ENCODE measurements at regions not wholly inside any gene's neighbourhood (a gene's known extent, or its start where the extent isn't known, plus 50 kb on each side); places are given as distances from the start of the nearest gene placed in this dataset.

GRCh38 chr20:51939259-51939585 lies 136.9 kb upstream of the SALL4 start:
- TF ChIP-seq CTCF (IDR thresholded peaks at IDR 0.05; ENCODE audit: low read depth, low read length, poor library complexity, severe bottlenecking) (no peak), EZH2phosphoT487 (IDR thresholded peaks at IDR 0.05; ENCODE audit: borderline replicate concordance, low read length) (no peak)
